Stimulated activated CD8-positive, alpha-beta memory T cell treated with anti-CD3 and anti-CD28 coated beads, Interleukin-12 subunit alpha, Interleukin-12 subunit beta, amount 100 ng/mL, for 1 hour (primary cell): ENCODE measurements at regions not wholly inside any gene's neighbourhood (a gene's known extent, or its start where the extent isn't known, plus 50 kb on each side); places are given as distances from the start of the nearest gene placed in this dataset.
"Not testable (repeated sequence)": the region's sequence is repeated elsewhere in the genome, so short reads cannot be mapped to it uniquely, and the experiment has no call there.

ENCODE experiments used
- DNase-seq: peaks from one replicate; pipeline ENCODE4 v3.0.0-alpha.2; 2020; ENCODE audit warnings: low read depth

- DNase-seq = no peak
Measured at GRCh38 chr1:222065234-222065633, 323.3 kb upstream of the DUSP10 start.

- no peak for DNase-seq
Measured at GRCh38 chr1:222064388-222065211, 322.7 kb upstream of the DUSP10 start.

GRCh38 chr1:222062640-222063039, 320.8 kb upstream of the DUSP10 start:
- DNase-seq = no peak

GRCh38 chr1:222061711-222062359, 319.9 kb upstream of the DUSP10 start:
- no peak for DNase-seq

- no peak for DNase-seq
Measured at GRCh38 chr1:222060210-222060916, 318.5 kb upstream of the DUSP10 start.

- DNase-seq = no peak
Measured at GRCh38 chr1:222058249-222058648, 316.4 kb upstream of the DUSP10 start.

GRCh38 chr1:222057162-222057561, 315.3 kb upstream of the DUSP10 start:
- DNase-seq = no peak

GRCh38 chr1:222054416-222054815, 312.5 kb upstream of the DUSP10 start:
- no peak for DNase-seq

- DNase-seq = no peak
Measured at GRCh38 chr1:222053790-222054294, 312.0 kb upstream of the DUSP10 start.

- not testable (repeated sequence) for DNase-seq
Measured at GRCh38 chr1:222051311-222051710, 309.4 kb upstream of the DUSP10 start.

- not testable (repeated sequence) for DNase-seq
Measured at GRCh38 chr1:222049661-222050060, 307.8 kb upstream of the DUSP10 start.

- no peak for DNase-seq
Measured at GRCh38 chr1:222049176-222049575, 307.3 kb upstream of the DUSP10 start.

- DNase-seq = no peak
Measured at GRCh38 chr1:222048094-222048595, 306.3 kb upstream of the DUSP10 start.

- no peak for DNase-seq
Measured at GRCh38 chr1:222047366-222047765, 305.5 kb upstream of the DUSP10 start.

- DNase-seq = no peak
Measured at GRCh38 chr1:222046684-222047263, 304.9 kb upstream of the DUSP10 start.

- no peak for DNase-seq
Measured at GRCh38 chr1:222045786-222046185, 303.9 kb upstream of the DUSP10 start.

- DNase-seq = no peak
Measured at GRCh38 chr1:222045236-222045635, 303.3 kb upstream of the DUSP10 start.

GRCh38 chr1:222043444-222044292, 301.8 kb upstream of the DUSP10 start:
- DNase-seq = no peak

GRCh38 chr1:222042120-222042519, 300.2 kb upstream of the DUSP10 start:
- DNase-seq = no peak

GRCh38 chr1:222040955-222041354, 299.1 kb upstream of the DUSP10 start:
- DNase-seq = no peak

GRCh38 chr1:222040121-222040805, 298.4 kb upstream of the DUSP10 start:
- DNase-seq = no peak
